ENCODE measurements at regions not wholly inside any gene's neighbourhood (a gene's known extent, or its start where the extent isn't known, plus 50 kb on each side); places are given as distances from the start of the nearest gene placed in this dataset.

- no peak for TF ChIP-seq TEAD2 (tag; IDR thresholded peaks at IDR 0.05)
- TF ChIP-seq EP400 (IDR thresholded peaks at IDR 0.05) = no peak
- no peak for TF ChIP-seq RAD21 (CRISPR knock-in tag; conservative IDR thresholded peaks at IDR 0.05 in 1 of 2, IDR thresholded peaks at IDR 0.05 in 1 of 2)
- TF ChIP-seq, protein P1, sequence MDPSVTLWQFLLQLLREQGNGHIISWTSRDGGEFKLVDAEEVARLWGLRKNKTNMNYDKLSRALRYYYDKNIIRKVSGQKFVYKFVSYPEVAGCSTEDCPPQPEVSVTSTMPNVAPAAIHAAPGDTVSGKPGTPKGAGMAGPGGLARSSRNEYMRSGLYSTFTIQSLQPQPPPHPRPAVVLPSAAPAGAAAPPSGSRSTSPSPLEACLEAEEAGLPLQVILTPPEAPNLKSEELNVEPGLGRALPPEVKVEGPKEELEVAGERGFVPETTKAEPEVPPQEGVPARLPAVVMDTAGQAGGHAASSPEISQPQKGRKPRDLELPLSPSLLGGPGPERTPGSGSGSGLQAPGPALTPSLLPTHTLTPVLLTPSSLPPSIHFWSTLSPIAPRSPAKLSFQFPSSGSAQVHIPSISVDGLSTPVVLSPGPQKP (CRISPR knock-in tag; IDR thresholded peaks at IDR 0.05) = no peak
These were observed 267.6 kb downstream of the ADGRD1 start (continued) for GRCh38 chr12:131221061-131221956.

- ChIA-PET CTCF (ENCODE audit: low intra/inter-chr PET ratio) (no interaction called here), POLR2A (interaction anchor here (0.7 kb wide), 1 partner anchor 10 kb away, joined by 3 read pairs; no protein-coding TSS in a partner anchor)
- intact Hi-C loops (cut with micrococcal nuclease) (no loop called here), in situ Hi-C loops (cut with MboI) (no loop called here)
- no peaks in the 10 kb centered on the region; a peak in 1 of 5 replicates for H3K27me3 ChIP-seq (ENCODE audit: control insufficient read depth in 2 of 2, insufficient read depth in 2 of 2, low read length in 2 of 2)
- BruUV-seq (replicated peaks) = no TSS peak
- 90% methylated on average over 3 of the region's 5 CpGs for WGBS (ENCODE audit: insufficient coverage, low coverage, missing lambda C conversion rate)
- H3K4me2 ChIP-seq (ENCODE audit: insufficient read depth, low read length) = no peak overlapping the region
- no peaks in the 10 kb centered on the region; the same call in 1 of the 2 replicates for H4K20me1 ChIP-seq (replicated peaks; ENCODE audit: control insufficient read depth, insufficient read depth, low read length)
- H3K4me3 ChIP-seq = no peak overlapping the region
- no peak overlapping the region for H3K9ac ChIP-seq (ENCODE audit: insufficient read depth in 1 of 2, low read depth in 2 of 2, low read length in 2 of 2)
- H3K4me1 ChIP-seq (replicated peaks in 1 of 2; ENCODE audit: control insufficient read depth in 2 of 2, insufficient read depth in 2 of 2, low read length in 2 of 2) = peaks cover 19 to 63% of the 10 kb centered on the region in 2 experiments
- H3K9me1 ChIP-seq (ENCODE audit: control insufficient read depth, insufficient read depth, low read length) = no peaks in the 10 kb centered on the region
- no peak for ATAC-seq
- H3K9me3 ChIP-seq (replicated peaks; ENCODE audit: control insufficient read depth, insufficient read depth, low read depth, low read length) = no peaks in the 10 kb centered on the region
- no peaks in the 10 kb centered on the region for H3K36me3 ChIP-seq (ENCODE audit: control insufficient read depth, insufficient read depth, low read length)
- H3K79me2 ChIP-seq (ENCODE audit: control insufficient read depth, insufficient read depth, low read length) = no peaks in the 10 kb centered on the region
- no peak overlapping the region for H3K27ac ChIP-seq (ENCODE audit: extremely low read depth, low read depth, low read length)
- DNase-seq (ENCODE audit: extremely low read depth in 1 of 4, low spot score in 3 of 4) = no peak
- no peak overlapping the region for H2AFZ ChIP-seq (ENCODE audit: low read depth, low read length)
- FAIRE-seq = no peak
- TF ChIP-seq, protein P2, sequence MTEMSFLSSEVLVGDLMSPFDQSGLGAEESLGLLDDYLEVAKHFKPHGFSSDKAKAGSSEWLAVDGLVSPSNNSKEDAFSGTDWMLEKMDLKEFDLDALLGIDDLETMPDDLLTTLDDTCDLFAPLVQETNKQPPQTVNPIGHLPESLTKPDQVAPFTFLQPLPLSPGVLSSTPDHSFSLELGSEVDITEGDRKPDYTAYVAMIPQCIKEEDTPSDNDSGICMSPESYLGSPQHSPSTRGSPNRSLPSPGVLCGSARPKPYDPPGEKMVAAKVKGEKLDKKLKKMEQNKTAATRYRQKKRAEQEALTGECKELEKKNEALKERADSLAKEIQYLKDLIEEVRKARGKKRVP (CRISPR knock-in tag; IDR thresholded peaks at IDR 0.05) = no peak
- TF ChIP-seq REST (IDR thresholded peaks at IDR 0.05; ENCODE audit: borderline replicate concordance) (no peak), REST (CRISPR knock-in tag; IDR thresholded peaks at IDR 0.05; ENCODE audit: low read depth) (no peak), MAFF (IDR thresholded peaks at IDR 0.05; ENCODE audit: low read length) (no peak), HNRNPUL1 (IDR thresholded peaks at IDR 0.05; ENCODE audit: low read length) (no peak)
These were observed 268.2 kb downstream of the ADGRD1 start for GRCh38 chr12:131221957-131222328.
